GM21367 (cell line): ENCODE measurements at regions not wholly inside any gene's neighbourhood (a gene's known extent, or its start where the extent isn't known, plus 50 kb on each side); places are given as distances from the start of the nearest gene placed in this dataset.

Source experiments
- ATAC-seq: cut with Tn5 transposase; IDR thresholded peaks from one replicate; pipeline ENCODE4 v1.9.1; 2021; ENCODE audit not compliant: unreplicated experiment

DNA sequence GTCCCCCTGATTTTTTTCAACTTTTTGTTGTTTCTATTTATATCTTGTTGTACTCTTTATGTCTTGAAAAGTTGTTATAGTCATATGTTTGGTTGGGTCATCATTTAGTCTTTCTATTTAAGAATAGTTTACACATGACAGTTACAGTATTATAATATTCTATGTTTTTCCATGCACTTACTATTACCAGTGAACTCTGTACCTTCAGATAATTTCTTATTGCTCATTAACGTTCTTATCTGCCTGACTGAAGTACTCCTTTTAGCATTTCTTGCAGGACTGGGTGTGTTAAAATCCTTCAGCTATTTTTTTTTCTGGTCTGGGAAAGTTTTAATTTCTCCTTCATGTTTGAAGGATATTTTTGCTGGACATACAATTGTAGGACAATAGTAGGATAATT is 157.7 kb upstream of the DIPK2B start:
- ATAC-seq = no peak

GRCh38 chrX:45353456-45353855 is 152.8 kb upstream of the DIPK2B start:
- ATAC-seq = no peak

- ATAC-seq = no peak
Measured at GRCh38 chrX:45352611-45353010, 151.9 kb upstream of the DIPK2B start.

DNA sequence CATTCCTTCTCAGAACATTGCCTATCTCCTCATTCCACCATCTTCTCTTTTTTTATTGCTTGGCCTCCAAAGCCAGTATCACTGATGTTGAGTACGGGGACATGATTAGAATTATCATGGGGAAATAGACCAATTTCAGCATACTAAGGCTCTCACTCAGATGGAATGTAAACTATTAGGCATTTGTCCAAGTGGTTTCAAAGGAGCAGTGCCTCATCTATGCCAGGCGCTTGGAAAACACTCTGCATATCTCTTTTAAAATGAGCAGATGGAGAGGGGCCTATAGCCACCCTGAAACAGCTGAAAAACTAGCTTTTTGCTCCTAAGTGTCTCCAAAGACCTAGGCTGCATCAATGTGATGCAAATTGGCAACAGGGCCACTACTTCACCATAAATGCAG is 150.8 kb upstream of the DIPK2B start:
- ATAC-seq = no peak

DNA sequence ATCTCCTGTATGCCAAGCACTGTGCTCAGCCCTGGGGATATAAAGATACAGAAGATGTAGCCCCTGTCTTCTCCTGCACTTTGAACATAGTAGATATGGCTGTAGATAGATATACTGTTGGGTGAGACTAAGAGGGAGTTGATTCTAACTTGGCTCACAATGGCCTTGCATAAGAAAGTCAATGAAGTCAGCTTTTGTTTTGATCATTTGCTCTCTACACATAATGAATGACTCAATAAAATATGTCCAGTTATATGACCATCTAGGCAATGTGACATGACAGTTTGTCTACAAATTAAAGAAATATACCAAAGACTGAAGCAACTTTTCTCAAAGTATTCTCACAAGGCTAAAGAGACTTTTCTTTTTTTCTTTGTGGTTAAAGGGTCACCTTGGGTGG is 147.6 kb upstream of the DIPK2B start:
- no peak for ATAC-seq

DNA sequence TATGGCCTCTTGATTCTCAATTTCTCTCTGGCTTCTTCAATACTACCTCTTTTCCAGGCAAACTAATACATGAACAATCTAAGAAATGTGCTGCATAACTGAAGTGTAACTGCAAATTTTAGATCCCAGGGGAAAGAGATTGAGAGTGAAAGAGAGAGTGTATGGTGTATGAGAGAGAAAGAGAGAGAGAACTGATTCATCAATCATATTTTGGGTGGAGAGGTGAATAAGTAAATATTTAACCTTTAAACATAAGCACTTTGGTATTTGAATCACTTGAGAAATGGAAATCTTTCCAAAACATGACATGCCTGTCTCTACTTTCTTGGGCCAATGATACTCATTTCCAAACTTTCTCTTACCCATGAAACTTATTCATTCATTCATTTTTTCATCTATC is 147.2 kb upstream of the DIPK2B start:
- ATAC-seq = no peak

- no peak for ATAC-seq
Measured at GRCh38 chrX:45344594-45344993, 143.9 kb upstream of the DIPK2B start.

GRCh38 chrX:45329217-45329616 is 128.5 kb upstream of the DIPK2B start:
- ATAC-seq = no peak

DNA sequence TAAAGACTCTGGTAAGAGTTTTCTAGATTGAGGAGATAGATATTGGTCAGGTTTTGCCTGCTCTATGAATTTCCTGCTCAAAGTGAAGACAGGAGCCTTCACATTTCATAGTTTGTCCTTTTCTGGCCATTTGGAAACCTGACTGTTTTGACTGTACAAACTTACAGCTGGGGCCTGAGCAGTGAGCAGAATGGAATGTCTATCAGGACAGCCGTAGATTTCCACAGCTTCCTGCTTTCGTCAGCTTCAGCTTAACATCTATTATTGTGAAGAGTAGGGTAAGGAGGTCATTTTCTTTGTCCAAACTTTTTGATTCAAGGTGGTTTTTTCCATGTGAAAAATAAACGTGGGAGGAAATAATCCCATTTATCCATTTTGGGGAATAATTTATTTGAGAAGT is 124.3 kb upstream of the DIPK2B start:
- ATAC-seq = no peak

- ATAC-seq = no peak
Measured at GRCh38 chrX:45323387-45323786, 122.7 kb upstream of the DIPK2B start.

- no peak for ATAC-seq
Measured at GRCh38 chrX:45322820-45323219, 122.1 kb upstream of the DIPK2B start.

DNA sequence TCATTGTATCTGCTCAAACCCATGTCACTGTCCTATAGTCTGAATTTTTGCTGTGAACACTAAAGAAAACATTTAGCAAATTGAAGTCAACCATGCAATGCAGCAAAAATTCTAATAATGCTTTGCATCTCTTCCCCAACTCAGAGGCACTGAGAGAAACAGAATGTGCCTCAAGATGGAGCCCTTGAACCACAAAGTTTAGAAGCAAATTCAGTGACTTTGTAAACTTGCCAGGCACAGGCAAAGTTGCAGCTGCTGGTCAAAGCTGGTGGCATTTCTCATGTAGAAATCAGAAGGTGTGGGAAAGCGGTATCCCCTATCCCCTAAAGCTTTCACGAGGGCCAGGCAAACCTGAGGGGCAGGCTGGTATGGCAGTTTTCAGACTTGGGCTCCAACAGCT is 121.7 kb upstream of the DIPK2B start:
- no peak for ATAC-seq

DNA sequence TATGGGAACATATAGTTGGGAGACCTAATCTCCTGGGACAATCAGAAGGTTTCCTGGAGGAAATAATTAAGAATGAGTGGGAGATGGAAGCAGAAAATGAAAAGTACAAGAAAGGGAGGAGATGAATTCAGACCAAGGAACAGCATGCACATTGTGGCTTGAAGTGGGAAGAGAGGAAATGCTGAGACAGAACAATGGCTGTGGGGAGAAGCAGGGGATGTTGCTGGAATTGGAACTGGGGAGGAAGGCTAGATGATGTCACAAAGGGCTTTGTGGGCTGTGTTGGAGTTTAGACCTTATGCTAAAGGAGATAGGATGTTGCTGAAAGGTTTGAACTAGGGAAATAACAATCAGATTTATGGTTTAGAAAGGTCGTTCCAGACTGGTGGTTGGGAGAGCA is 119.5 kb upstream of the DIPK2B start:
- ATAC-seq = no peak

DNA sequence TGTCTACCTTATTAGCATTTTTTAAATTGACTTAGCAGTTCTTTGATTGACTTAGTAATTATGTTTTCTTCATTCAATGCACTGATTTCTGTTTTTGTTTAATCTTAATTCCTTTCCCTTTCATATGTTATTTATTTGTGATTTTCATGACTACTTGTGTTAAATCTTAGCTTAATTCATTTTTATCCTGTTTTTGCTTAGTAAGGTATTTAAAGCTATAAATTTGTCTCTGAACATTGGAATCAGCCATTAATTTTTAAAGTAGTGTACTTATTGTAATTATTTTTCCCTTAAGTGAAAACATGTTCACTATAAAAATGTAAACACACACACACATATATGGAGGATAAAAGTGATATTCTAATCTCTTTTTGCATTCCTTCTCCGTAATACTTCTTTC is 109.1 kb upstream of the DIPK2B start:
- no peak for ATAC-seq

DNA sequence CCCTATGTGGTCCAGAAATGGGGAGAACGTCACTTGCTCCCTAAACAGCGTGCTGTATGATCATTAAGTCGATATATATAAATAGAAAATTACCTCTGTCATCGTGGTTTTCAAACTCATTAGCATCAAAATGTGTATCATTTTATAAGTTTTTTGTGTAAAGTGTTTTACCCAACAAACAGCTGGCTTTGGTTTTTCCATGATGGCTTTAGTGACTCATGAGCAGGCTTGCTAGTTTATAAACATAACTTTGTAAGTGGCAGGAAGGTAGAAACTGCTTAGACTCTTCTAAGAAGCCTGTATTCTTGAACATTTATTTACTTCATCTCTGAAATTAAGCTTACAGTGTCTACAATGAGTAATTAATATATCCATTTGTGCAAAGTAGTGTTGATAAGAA is 108.4 kb upstream of the DIPK2B start:
- ATAC-seq = no peak

DNA sequence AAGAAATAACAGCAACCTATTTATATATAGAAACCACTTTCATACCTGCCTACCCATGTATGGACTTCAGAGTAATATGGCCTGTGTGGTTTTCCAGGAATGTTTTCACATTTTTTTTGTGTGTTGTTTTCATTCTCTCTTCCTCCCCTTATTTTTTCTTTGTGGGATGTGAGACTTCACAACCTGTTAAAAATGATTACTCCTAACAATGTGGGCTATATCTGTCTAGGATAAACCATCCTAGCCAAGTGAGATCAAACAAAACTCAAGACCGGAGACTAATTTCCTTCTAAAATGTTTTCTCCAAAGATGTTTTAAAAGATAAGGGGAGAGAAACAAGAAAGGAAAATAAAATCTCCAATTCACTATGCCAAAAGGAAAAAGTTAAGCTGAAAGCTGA is 106.1 kb upstream of the DIPK2B start:
- ATAC-seq = no peak

DNA sequence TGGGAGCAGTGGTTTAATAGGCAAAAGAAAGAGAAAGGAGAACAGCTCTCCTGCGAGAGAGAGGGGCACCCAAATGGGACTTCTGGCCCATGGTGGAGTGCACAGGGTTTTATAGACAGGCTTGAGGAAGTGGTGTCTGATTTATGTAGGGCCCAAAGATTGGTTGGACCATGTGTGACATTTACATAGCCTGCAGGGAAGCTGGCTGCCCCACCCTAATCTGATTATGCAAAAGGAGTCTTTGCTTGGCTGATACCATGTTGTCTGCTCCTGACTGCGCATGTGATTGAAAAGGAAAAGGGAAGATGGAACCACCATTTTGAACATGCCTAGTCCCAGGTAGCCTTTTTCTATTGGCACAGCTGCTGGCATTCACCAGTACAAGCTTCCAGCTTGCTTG is 100.0 kb upstream of the DIPK2B start:
- ATAC-seq = no peak

DNA sequence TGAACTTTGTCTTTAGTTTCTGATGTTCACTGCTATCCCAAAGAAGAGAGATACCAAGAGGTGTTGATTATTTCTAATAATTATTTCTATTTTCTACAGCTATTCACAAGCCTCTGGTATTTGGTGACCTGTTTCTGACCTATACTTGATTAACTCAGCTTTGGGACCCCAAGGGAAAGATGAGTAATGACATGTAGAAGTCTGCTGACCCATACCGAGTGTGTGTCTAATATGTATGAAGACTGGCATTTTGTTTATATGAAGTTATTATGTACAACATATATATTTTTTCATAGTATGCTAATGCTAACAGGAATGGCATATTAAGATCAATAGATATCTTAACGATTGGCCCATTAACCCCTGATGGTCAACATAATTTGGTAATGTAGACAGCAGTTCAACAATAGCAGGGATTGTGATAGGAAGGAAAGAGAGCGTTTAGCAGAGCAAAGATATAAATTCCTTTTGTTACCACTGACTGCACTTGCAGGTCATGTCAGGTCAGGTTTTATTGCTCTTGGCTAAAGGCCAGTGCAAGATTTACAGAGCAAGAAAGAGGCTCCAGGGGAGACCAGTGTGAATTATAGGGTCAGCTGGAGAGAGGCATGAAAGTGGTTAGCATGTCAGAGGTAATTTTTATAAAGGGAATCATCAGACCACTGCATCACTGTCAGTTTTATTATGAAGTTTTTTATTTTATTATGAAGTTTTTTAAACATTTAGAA is 94.7 kb upstream of the DIPK2B start:
- no peak for ATAC-seq

DNA sequence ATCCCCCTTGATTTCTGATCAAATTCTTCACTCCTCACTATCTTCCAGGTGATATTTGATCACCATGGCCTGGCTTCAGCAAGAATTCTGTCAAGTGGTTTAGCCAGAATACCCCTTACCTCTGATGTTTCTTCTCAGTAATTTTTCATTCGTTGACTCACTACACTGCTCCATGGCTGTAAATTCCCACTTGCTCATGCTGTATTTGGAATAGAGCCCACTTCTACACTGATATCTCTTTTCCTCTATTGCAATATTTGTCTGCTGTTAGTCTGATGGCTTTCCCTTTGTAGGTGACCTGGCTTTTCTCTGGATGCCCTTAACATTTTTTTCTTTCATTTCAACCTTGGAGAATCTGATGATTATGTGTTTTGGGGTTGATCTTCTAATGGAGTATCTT is 73.9 kb upstream of the DIPK2B start:
- no peak for ATAC-seq

DNA sequence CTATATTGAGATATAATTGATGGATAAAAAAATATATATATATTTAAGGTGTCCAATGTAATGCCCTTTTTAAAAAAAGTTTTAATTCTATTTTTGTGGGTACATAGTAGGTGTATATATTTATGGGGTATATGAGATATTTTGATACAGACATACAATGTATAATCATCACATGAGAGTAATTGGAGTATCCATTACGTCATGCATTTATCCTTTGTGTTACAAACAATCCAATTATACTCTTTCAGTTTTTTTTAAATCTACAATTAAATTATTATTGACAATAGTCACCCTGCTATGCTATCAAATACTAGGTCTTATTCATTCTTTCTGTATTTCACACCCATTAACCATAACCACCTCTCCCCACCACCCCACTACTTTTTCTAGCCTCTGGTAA is 66.3 kb upstream of the DIPK2B start:
- ATAC-seq = no peak

DNA sequence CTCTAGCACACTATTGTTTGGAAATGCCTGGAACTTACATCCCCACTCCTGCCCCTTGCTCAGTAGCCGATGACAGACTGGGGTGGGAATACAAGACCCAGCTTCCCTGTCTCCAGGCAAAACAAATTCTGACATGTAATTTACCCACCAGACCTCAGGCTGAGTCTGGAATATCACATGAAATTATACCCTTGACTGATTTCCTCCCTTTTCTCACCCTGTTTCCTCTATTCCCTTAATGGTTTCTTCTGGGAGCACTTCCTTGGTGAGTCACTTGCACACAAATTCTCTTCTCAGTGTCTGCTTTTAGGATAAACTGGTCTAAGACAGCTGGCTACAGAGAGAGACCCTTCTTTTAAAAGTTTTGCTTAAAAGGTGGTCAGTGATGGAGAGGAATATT is 65.8 kb upstream of the DIPK2B start:
- no peak for ATAC-seq

GRCh38 chrX:45264865-45265264 is 64.2 kb upstream of the DIPK2B start:
- no peak for ATAC-seq

GRCh38 chrX:45261471-45261870 is 60.8 kb upstream of the DIPK2B start:
- ATAC-seq = no peak

GRCh38 chrX:45261005-45261404 is 60.3 kb upstream of the DIPK2B start:
- no peak for ATAC-seq
